HL-60 (cell line): ENCODE measurements at regions not wholly inside any gene's neighbourhood (a gene's known extent, or its start where the extent isn't known, plus 50 kb on each side); places are given as distances from the start of the nearest gene placed in this dataset.

ENCODE experiments used
- DNase-seq, 2 experiments: peaks; one replicate each; pipeline ENCODE4 v3.0.0-alpha.2; 2010 to 2020; ENCODE audit warnings: low read depth in 1 of 2, low spot score in 1 of 2
- H3K27ac ChIP-seq: fragments of 250-450 bp; sonication (Bioruptor Pico); replicated peaks from 2 replicates; pipeline ENCODE4 v1.5.1; 2020; ENCODE audit warnings: mild to moderate bottlenecking, moderate library complexity
- H3K27me3 ChIP-seq: fragments of 250-450 bp; sonication (Bioruptor Pico); 2 replicates; pipeline ENCODE4 v1.5.1; 2021; ENCODE audit warnings: mild to moderate bottlenecking, moderate library complexity; ENCODE audit not compliant: insufficient read depth, poor library complexity, severe bottlenecking
- H3K4me3 ChIP-seq: replicated peaks from 2 replicates; pipeline ENCODE4 v1.5.1; 2011; ENCODE audit warnings: mild to moderate bottlenecking, control low read depth, low read length; ENCODE audit not compliant: insufficient read depth
- CTCF ChIP-seq: IDR thresholded peaks from one replicate; pipeline ENCODE4 v1.5.1; 2011; ENCODE audit warnings: low read length, control low read depth, inconsistent platforms; ENCODE audit not compliant: insufficient read depth
- GABPA ChIP-seq: IDR thresholded peaks from 2 replicates; pipeline ENCODE4 v1.6.1; 2012; ENCODE audit warnings: low read depth
- POLR2AphosphoS5 ChIP-seq: IDR thresholded peaks from 2 replicates; pipeline ENCODE4 v1.6.1; 2012; ENCODE audit warnings: low read depth
- REST ChIP-seq: IDR thresholded peaks from 2 replicates; pipeline ENCODE4 v1.6.1; 2012; ENCODE audit warnings: low read depth; ENCODE audit not compliant: insufficient replicate concordance
- SPI1 ChIP-seq: IDR thresholded peaks from 2 replicates; pipeline ENCODE4 v1.6.1; 2012; ENCODE audit warnings: low read depth, mild to moderate bottlenecking, borderline replicate concordance

- no peak overlapping the region for H3K27ac ChIP-seq
- no peak for DNase-seq
- TF ChIP-seq GABPA = no peak
- H3K4me3 ChIP-seq = no peak overlapping the region
- no peaks in the 10 kb centered on the region for H3K27me3 ChIP-seq
Observed at GRCh38 chr1:116834595-116834994, 75.1 kb upstream of the PTGFRN start.

GRCh38 chr1:116835161-116835560 is 74.6 kb upstream of the PTGFRN start:
- TF ChIP-seq SPI1 (no peak), GABPA (no peak), REST (no peak), CTCF (no peak), POLR2AphosphoS5 (no peak)
- H3K27ac ChIP-seq = no peak overlapping the region
- no peak overlapping the region for H3K4me3 ChIP-seq
- H3K27me3 ChIP-seq = no peaks in the 10 kb centered on the region
- no peak for DNase-seq

GRCh38 chr1:116836099-116836498 is 73.6 kb upstream of the PTGFRN start:
- no peak for DNase-seq
- Histone ChIP-seq H3K27ac (no peak overlapping the region), H3K27me3 (no peaks in the 10 kb centered on the region), H3K4me3 (no peak overlapping the region)
- TF ChIP-seq GABPA (no peak), SPI1 (no peak), POLR2AphosphoS5 (no peak), REST (no peak), CTCF (no peak)

- no peak overlapping the region for H3K27ac ChIP-seq
- no peak for DNase-seq
- no peaks in the 10 kb centered on the region for H3K27me3 ChIP-seq
- TF ChIP-seq POLR2AphosphoS5 = no peak
- TF ChIP-seq GABPA = no peak
- TF ChIP-seq REST = no peak
- no peak for TF ChIP-seq SPI1
- TF ChIP-seq CTCF = no peak
- no peak overlapping the region for H3K4me3 ChIP-seq
Observed at GRCh38 chr1:116841569-116842344, 68.0 kb upstream of the PTGFRN start.
